ENCODE measurements at regions not wholly inside any gene's neighbourhood (a gene's known extent, or its start where the extent isn't known, plus 50 kb on each side); places are given as distances from the start of the nearest gene placed in this dataset.

DNA sequence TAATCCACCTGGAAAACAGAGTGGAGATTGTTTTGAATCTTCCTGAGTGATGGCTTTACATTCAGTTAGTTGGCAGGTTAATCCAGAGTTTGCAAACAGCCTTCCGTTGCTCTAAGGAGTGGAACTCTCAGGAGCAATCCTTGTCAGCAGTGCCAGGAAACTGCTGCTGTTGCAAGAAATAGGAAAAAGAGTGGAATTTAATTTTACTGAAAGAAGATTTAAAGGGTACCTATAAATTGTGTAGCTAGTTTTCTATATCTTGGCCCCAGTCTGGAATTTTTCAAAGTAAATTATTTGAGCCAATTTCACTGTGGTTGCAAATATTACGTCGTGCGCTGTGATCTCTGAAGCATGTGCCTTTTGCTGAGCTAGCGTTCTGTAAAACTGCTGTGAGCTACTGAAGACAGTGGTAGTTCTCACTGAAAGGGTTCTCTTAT, 55.5 kb upstream of the SLC5A12 start:
- TF ChIP-seq SIN3A (IDR thresholded peaks at IDR 0.05; ENCODE audit: borderline replicate concordance, insufficient read depth, low read length): no peak
- no peak for TF ChIP-seq POLR2AphosphoS5 (IDR thresholded peaks at IDR 0.05; ENCODE audit: low read depth, low read length)
- TF ChIP-seq, protein P1, sequence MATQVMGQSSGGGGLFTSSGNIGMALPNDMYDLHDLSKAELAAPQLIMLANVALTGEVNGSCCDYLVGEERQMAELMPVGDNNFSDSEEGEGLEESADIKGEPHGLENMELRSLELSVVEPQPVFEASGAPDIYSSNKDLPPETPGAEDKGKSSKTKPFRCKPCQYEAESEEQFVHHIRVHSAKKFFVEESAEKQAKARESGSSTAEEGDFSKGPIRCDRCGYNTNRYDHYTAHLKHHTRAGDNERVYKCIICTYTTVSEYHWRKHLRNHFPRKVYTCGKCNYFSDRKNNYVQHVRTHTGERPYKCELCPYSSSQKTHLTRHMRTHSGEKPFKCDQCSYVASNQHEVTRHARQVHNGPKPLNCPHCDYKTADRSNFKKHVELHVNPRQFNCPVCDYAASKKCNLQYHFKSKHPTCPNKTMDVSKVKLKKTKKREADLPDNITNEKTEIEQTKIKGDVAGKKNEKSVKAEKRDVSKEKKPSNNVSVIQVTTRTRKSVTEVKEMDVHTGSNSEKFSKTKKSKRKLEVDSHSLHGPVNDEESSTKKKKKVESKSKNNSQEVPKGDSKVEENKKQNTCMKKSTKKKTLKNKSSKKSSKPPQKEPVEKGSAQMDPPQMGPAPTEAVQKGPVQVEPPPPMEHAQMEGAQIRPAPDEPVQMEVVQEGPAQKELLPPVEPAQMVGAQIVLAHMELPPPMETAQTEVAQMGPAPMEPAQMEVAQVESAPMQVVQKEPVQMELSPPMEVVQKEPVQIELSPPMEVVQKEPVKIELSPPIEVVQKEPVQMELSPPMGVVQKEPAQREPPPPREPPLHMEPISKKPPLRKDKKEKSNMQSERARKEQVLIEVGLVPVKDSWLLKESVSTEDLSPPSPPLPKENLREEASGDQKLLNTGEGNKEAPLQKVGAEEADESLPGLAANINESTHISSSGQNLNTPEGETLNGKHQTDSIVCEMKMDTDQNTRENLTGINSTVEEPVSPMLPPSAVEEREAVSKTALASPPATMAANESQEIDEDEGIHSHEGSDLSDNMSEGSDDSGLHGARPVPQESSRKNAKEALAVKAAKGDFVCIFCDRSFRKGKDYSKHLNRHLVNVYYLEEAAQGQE (IDR thresholded peaks at IDR 0.05; ENCODE audit: insufficient read depth in 1 of 2, low read depth in 2 of 2, low read length in 2 of 2): no peak
- no peak for TF ChIP-seq TAF1 (IDR thresholded peaks at IDR 0.05; ENCODE audit: borderline replicate concordance, insufficient read depth, low read length)

DNA sequence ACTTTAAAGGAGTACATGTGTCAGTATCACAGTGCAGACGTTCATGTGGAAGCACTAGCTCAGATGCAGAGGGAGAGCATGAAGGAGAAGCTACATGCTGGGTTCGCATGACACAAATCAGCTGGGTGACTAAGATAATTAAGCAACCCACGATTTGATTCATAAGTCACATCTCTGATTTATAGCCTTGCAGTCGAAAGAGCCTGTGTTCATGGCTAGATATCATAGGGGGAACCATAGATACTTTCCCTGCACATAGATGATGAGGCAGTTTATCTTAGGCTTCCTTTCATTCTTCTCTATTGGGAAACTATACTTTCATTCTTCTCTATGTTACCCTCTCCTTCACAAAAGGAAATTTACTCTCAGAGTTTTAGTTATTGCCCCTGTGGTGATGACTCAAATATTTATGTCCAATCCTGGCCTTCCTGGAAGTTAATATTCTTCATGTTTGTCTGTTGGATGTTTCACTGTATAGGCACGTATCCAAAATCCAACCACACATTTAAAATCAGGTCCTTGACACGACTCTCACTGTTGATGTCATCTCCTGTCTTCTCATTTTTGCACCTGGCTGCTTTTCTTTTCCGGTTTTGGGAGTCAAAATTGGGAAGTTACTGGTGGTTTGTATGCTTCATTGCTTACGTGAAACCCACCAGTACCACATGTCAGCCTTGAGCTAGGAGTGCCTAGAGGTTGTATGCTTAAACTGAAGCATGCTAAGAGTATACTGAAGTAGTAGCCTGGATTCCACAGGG, 56.3 kb upstream of the SLC5A12 start:
- TF ChIP-seq, protein P1 (IDR thresholded peaks at IDR 0.05; ENCODE audit: insufficient read depth in 1 of 2, low read depth in 2 of 2, low read length in 2 of 2): no peak
- TF ChIP-seq FOXP2 (optimal IDR thresholded peaks at IDR 0.05; ENCODE audit: borderline replicate concordance, extremely low read depth, extremely low read length, insufficient read depth): no peak
- 0 out of 2 replicates have a peak, but pooled peaks have one; percentile 8 for TF ChIP-seq TAF1 (IDR thresholded peaks at IDR 0.05; ENCODE audit: borderline replicate concordance, insufficient read depth, low read length)
- TF ChIP-seq SIN3A (IDR thresholded peaks at IDR 0.05; ENCODE audit: borderline replicate concordance, insufficient read depth, low read length): peak; percentile 57; the same call in 1 of the 2 replicates
- no peak for TF ChIP-seq POLR2AphosphoS5 (IDR thresholded peaks at IDR 0.05; ENCODE audit: low read depth, low read length)

DNA sequence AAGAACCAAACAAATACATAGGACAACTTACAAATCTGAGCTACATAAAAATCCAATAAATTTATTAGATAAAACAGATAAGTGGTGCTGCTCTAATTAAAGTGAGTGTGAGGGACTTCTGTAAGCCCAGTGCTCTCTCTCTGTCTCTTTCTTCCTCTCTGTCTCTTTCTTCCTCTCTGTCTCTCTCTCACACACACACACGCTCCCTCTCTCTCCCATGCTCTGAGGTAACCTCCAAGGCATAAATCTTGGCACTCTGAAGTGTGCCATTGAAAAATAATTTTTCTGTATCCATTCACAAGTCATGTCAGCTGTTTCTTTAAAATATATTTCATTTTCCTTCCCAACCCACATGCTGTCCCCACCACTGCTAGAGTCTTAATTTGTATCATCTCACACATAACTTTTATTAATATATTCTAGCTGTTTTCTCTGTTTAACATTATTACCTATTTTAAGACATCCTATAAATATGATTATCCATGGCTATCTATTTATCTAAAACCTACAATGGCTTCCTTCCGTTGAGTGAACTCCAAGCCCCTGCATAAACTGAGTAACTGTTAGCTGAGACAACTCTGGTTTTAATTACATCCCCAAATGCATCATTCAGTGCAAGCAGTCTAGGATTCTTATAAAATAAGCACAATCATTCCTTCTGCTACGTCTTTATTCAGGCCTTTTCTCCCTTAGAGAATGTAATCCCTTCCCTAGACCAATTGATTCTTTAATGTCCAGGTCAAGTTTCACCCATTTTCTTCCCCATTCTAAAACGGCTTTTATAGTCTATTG, 57.4 kb upstream of the SLC5A12 start:
- TF ChIP-seq POLR2AphosphoS5 (IDR thresholded peaks at IDR 0.05; ENCODE audit: low read depth, low read length) (no peak), SIN3A (IDR thresholded peaks at IDR 0.05; ENCODE audit: borderline replicate concordance, insufficient read depth, low read length) (no peak), TAF1 (IDR thresholded peaks at IDR 0.05; ENCODE audit: borderline replicate concordance, insufficient read depth, low read length) (no peak), FOXP2 (optimal IDR thresholded peaks at IDR 0.05; ENCODE audit: borderline replicate concordance, extremely low read depth, extremely low read length, insufficient read depth) (no peak)
- TF ChIP-seq, protein P1 (IDR thresholded peaks at IDR 0.05; ENCODE audit: insufficient read depth in 1 of 2, low read depth in 2 of 2, low read length in 2 of 2): no peak

DNA sequence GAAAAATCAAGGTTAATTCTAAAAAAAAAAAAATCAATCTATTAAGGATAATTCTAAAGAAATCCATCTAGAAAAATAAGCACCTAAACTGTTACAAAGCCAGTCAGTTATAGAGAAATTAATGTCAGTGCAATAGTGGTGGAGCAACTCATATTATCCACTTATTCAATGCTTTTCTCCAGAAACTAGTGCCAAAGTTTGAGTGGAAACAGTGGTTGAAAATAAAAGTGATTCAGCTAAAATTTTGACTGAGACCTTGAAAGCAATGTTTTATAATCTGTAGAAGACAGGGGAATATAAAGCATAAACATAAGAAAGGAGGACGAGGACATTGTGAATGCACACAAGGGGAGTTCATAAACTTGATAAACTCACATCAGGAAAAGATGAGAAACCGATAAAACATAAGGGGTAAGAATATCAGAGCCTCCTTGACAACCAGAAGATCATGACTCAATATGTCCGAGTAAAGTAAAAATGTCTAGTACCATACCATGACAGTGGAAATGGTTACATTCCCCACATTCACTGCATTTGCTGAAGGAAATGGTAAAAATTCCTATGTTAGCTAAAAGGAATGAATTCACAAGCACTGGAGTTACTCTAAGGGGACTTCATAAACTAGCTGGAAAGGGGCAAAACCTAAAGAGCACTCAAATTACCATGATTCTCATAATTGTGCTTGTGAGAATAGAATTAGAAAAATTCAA, 58.7 kb upstream of the SLC5A12 start:
- TF ChIP-seq FOXP2 (optimal IDR thresholded peaks at IDR 0.05; ENCODE audit: borderline replicate concordance, extremely low read depth, extremely low read length, insufficient read depth) (no peak), SIN3A (IDR thresholded peaks at IDR 0.05; ENCODE audit: borderline replicate concordance, insufficient read depth, low read length) (no peak), TAF1 (IDR thresholded peaks at IDR 0.05; ENCODE audit: borderline replicate concordance, insufficient read depth, low read length) (no peak), POLR2AphosphoS5 (IDR thresholded peaks at IDR 0.05; ENCODE audit: low read depth, low read length) (no peak)
- TF ChIP-seq, protein P1 (IDR thresholded peaks at IDR 0.05; ENCODE audit: insufficient read depth in 1 of 2, low read depth in 2 of 2, low read length in 2 of 2): no peak
